ENCODE measurements at regions not wholly inside any gene's neighbourhood (a gene's known extent, or its start where the extent isn't known, plus 50 kb on each side); places are given as distances from the start of the nearest gene placed in this dataset.

DNA sequence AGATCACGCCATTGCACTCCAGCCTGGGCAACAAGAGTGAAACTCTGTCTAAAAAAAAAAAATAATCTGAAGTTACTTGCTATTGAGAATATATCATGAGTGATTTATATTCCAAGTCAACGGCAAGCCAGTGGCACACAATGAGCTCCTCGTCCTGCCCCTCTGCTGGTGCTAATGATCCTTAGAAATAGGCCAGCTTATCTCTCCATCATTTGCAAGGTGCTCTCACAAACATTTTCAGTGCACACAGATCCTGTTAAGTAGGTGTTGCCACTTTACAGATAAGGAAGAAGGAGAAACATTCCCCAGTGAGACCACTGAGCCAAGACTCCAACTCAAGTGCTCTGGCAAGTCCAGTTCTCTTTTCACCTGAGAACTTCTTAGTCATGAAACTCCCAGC is 91.3 kb upstream of the GPR45 start:
- no peak overlapping the region for H3K4me3 ChIP-seq (ENCODE audit: control insufficient read depth, low read depth, low read length)
- TF ChIP-seq, protein P1, sequence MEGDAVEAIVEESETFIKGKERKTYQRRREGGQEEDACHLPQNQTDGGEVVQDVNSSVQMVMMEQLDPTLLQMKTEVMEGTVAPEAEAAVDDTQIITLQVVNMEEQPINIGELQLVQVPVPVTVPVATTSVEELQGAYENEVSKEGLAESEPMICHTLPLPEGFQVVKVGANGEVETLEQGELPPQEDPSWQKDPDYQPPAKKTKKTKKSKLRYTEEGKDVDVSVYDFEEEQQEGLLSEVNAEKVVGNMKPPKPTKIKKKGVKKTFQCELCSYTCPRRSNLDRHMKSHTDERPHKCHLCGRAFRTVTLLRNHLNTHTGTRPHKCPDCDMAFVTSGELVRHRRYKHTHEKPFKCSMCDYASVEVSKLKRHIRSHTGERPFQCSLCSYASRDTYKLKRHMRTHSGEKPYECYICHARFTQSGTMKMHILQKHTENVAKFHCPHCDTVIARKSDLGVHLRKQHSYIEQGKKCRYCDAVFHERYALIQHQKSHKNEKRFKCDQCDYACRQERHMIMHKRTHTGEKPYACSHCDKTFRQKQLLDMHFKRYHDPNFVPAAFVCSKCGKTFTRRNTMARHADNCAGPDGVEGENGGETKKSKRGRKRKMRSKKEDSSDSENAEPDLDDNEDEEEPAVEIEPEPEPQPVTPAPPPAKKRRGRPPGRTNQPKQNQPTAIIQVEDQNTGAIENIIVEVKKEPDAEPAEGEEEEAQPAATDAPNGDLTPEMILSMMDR (IDR thresholded peaks at IDR 0.05; ENCODE audit: control insufficient read depth, insufficient read depth, low read depth, low read length, missing control alignments) = no peak
- DNase-seq (ENCODE audit: low read depth) = no peak

DNA sequence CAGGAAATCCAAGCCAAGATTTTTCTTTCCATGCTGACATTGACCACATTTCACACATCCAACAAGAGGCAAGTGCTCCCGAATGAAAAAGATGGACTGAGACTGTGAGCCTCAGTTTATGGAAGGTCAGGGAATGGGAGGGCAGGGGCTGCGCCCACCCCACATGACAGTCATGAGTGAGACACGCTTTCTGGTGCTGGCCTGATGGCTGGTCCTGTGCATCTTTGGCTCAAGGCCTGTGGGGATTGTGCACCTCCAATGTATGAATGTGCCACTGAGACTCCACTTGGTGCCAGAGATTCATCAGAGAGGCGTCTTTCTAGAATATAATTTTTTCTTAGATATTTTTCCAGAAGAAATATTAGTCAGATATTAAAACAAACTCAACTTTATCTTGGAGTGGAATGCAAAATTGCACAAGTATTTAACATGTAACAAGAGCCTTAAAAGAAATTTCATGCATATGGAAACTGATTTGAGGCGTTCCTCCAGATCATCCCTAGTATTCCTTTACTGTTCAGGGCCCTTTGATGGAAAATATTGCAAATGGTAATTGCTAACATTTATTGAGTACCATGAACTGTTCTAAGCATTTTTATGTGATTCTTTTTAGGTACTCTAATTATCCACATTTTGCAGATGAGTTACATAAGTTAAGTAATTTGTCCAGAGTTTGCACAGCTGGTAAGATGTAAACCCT is 87.3 kb upstream of the GPR45 start:
- TF ChIP-seq, protein P1 (IDR thresholded peaks at IDR 0.05; ENCODE audit: control insufficient read depth, insufficient read depth, low read depth, low read length, missing control alignments) = no peak
- no peak for DNase-seq (ENCODE audit: low read depth)
- no peak overlapping the region for H3K4me3 ChIP-seq (ENCODE audit: control insufficient read depth, low read depth, low read length)

DNA sequence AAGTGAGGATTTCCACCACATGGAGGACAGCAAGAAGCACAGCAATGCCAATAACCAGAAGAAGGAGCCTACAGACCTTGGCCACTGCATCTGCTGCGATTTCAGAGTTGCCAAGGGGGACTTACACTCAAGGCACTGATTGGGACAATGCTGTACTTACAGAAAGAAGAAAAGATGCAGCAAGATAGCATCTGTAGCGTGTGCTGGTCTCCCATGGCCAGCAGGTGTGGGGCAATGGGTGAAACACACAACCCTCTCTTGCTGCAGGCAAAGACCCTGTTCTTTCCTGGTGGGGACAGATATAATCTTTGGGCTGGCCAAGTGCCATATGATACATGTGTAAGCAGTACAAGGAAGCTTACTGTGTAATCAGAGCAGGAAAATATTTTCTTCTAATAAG is 85.4 kb upstream of the GPR45 start:
- no peak for DNase-seq (ENCODE audit: low read depth)
- TF ChIP-seq, protein P1 (IDR thresholded peaks at IDR 0.05; ENCODE audit: control insufficient read depth, insufficient read depth, low read depth, low read length, missing control alignments) = no peak
- H3K4me3 ChIP-seq (ENCODE audit: control insufficient read depth, low read depth, low read length) = no peak overlapping the region

DNA sequence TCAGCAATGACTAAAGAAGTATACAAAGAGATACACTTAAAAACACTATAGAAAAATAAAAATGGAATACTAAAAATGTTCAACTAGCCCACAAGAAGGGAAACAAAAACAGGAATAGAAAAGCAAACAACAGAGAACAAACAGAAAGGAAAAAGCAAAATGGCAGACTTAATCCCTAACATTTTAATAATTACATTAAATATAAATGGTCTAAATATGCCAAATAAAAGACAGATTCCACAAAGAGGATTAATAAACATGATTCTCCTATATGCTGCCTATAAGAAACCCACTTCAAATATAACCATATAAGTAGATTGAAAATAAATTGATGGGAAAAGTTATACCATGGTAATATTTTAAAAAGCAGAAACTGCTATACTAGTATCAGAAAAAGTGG is 83.5 kb upstream of the GPR45 start:
- TF ChIP-seq, protein P1 (IDR thresholded peaks at IDR 0.05; ENCODE audit: control insufficient read depth, insufficient read depth, low read depth, low read length, missing control alignments) = no peak
- no peak for DNase-seq (ENCODE audit: low read depth)
- no peak overlapping the region for H3K4me3 ChIP-seq (ENCODE audit: control insufficient read depth, low read depth, low read length)

DNA sequence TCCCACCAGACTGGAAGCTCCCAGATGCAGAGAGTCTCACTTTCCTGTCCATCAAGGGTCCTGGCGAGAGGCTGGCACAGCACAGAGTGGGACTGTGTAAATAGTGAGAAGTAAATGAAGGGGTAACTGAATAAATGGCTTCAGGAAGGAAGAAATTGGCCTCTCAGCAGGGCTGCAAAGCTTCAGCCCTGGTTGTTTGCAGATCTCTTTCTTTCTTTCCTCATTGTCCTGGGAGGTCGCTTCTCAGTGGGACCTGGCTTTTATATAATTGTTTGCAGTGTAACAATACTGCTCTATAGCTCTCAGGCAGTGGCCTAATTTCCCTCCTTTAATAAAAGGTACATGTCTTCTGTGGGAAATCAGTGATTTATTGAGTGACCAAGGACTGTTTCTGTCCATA is 74.9 kb upstream of the GPR45 start:
- H3K4me3 ChIP-seq (ENCODE audit: control insufficient read depth, low read depth, low read length) = no peak overlapping the region
- TF ChIP-seq, protein P1 (IDR thresholded peaks at IDR 0.05; ENCODE audit: control insufficient read depth, insufficient read depth, low read depth, low read length, missing control alignments) = no peak
- DNase-seq (ENCODE audit: low read depth) = no peak

DNA sequence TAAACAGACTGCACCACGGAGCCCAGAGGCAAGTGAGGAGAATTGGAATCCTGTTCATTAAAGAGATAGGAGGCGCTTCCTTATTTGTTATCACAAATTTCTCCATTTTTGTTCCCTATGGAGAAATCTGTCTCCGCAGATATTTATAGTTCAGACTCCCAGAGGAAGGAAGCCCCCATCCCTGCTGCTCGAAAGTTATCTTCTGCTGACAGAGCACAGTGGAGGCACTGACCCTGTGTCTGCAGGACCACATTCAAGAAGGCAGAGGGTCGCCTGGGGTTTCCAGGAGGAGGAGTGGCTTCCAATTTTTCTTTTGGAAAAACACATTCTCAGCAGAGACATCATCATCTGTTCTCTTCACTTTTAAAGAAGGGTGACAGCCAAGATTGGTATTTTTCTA is 73.0 kb upstream of the GPR45 start:
- TF ChIP-seq, protein P1 (IDR thresholded peaks at IDR 0.05; ENCODE audit: control insufficient read depth, insufficient read depth, low read depth, low read length, missing control alignments) = no peak
- no peak overlapping the region for H3K4me3 ChIP-seq (ENCODE audit: control insufficient read depth, low read depth, low read length)
- DNase-seq (ENCODE audit: low read depth) = no peak

Measured in AG09309 (cell line).